Stomach (tissue), 4 donors: ENCODE measurements at regions not wholly inside any gene's neighbourhood (a gene's known extent, or its start where the extent isn't known, plus 50 kb on each side); places are given as distances from the start of the nearest gene placed in this dataset.

Experiments used
- EP300 ChIP-seq: sonication (generic); formaldehyde crosslinking; IDR thresholded peaks from one replicate; pipeline ENCODE4 v1.6.1; 2017; ENCODE audit warnings: antibody characterized with exemption
- POLR2A ChIP-seq, 4 donors: fragments of 450-650 bp; IDR thresholded peaks; one replicate each; pipeline ENCODE4 v1.6.1; 2016; ENCODE audit warnings: antibody characterized with exemption in 4 of 4, control low read depth in 2 of 4, mild to moderate bottlenecking in 1 of 4, moderate library complexity in 1 of 4
- TF ChIP-seq, protein P1 (sequence below), 7 experiments: fragments of 450-650 bp in 4 of 7; fragments of 200-600 bp in 3 of 7; sonication (generic) in 3 of 7; IDR thresholded peaks; one replicate each; pipeline ENCODE4 v1.5.1; 2016 to 2019; ENCODE audit warnings: antibody characterized with exemption in 7 of 7, control low read depth in 2 of 7, mild to moderate bottlenecking in 1 of 7

- TF ChIP-seq, protein P1, sequence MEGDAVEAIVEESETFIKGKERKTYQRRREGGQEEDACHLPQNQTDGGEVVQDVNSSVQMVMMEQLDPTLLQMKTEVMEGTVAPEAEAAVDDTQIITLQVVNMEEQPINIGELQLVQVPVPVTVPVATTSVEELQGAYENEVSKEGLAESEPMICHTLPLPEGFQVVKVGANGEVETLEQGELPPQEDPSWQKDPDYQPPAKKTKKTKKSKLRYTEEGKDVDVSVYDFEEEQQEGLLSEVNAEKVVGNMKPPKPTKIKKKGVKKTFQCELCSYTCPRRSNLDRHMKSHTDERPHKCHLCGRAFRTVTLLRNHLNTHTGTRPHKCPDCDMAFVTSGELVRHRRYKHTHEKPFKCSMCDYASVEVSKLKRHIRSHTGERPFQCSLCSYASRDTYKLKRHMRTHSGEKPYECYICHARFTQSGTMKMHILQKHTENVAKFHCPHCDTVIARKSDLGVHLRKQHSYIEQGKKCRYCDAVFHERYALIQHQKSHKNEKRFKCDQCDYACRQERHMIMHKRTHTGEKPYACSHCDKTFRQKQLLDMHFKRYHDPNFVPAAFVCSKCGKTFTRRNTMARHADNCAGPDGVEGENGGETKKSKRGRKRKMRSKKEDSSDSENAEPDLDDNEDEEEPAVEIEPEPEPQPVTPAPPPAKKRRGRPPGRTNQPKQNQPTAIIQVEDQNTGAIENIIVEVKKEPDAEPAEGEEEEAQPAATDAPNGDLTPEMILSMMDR (IDR thresholded peaks at IDR 0.05), result no peak
- TF ChIP-seq EP300 (no peak), POLR2A (IDR thresholded peaks at IDR 0.05) (no peak)
These were observed 71.4 kb upstream of the UFL1 start for GRCh38 chr6:96450082-96450769.
